Kidney (tissue), 13 donors: ENCODE measurements at regions not wholly inside any gene's neighbourhood (a gene's known extent, or its start where the extent isn't known, plus 50 kb on each side); places are given as distances from the start of the nearest gene placed in this dataset.

Experiments
- DNase-seq, 5 donors: peaks; one replicate each; pipeline ENCODE4 v3.0.0-alpha.2; 2013 to 2020
- FAIRE-seq: peaks from 2 replicates; lab custom pipeline; 2012; peaks lifted over from hg19 to GRCh38; lab: Jason Lieb, UNC
- H3K27ac ChIP-seq, 2 donors: one replicate each; pipeline ENCODE4 v1.7.0; 2013; ENCODE audit warnings: low read depth in 2 of 2, low read length in 2 of 2, inconsistent platforms in 1 of 2
- H3K27me3 ChIP-seq: one replicate; pipeline ENCODE4 v1.7.1; 2013; ENCODE audit warnings: low read length, inconsistent platforms; ENCODE audit not compliant: control insufficient read depth, insufficient read depth
- H3K36me3 ChIP-seq, 3 donors: one replicate each; pipeline versions ENCODE4 v1.7.0 to v1.7.1; 2013; ENCODE audit warnings: low read length in 3 of 3, control low read depth in 1 of 3, inconsistent platforms in 1 of 3; ENCODE audit not compliant: insufficient read depth in 3 of 3, control insufficient read depth in 2 of 3
- H3K4me1 ChIP-seq, 3 donors: one replicate each; pipeline versions ENCODE4 v1.7.0 to v1.7.1; 2013; ENCODE audit warnings: low read length in 3 of 3, inconsistent platforms in 1 of 3, low read depth in 1 of 3; ENCODE audit not compliant: control insufficient read depth in 2 of 3, insufficient read depth in 2 of 3
- H3K4me3 ChIP-seq, 3 donors: one replicate each; pipeline versions ENCODE4 v1.7.0 to v1.8.1; 2013; ENCODE audit warnings: low read length in 3 of 3, control low read depth in 1 of 3, inconsistent platforms in 1 of 3
- H3K9ac ChIP-seq, 3 donors: one replicate each; pipeline versions ENCODE4 v1.7.0 to v1.7.1; 2013; ENCODE audit warnings: low read length in 3 of 3, control low read depth in 1 of 3, inconsistent platforms in 1 of 3
- H3K9me3 ChIP-seq, 3 donors: one replicate each; pipeline versions ENCODE4 v1.7.0 to v1.7.1; 2013; ENCODE audit warnings: low read length in 3 of 3, control low read depth in 1 of 3, inconsistent platforms in 1 of 3; ENCODE audit not compliant: control insufficient read depth in 2 of 3, insufficient read depth in 1 of 3
- CTCF ChIP-seq: IDR thresholded peaks from 3 replicates; pipeline ENCODE4 v1.5.1; 2012; ENCODE audit warnings: mild to moderate bottlenecking, moderate library complexity, borderline replicate concordance; ENCODE audit not compliant: insufficient read depth; ENCODE audit errors: extremely low read depth
- intact Hi-C: fragments of 100-400 bp; cut with DNase I; formaldehyde crosslinking; loops from one replicate; pipeline ENCODE4 v1.11.1; 2022
- donor health status: control.
- donor health status: control.
- donor health status: control.
- donor health status: control.
- donor health status: control.
- donor health status: DM: yes; HTN: yes; CAD: no.
- donor health status: Normal renal cell carcinoma (clear cell type).

DNA sequence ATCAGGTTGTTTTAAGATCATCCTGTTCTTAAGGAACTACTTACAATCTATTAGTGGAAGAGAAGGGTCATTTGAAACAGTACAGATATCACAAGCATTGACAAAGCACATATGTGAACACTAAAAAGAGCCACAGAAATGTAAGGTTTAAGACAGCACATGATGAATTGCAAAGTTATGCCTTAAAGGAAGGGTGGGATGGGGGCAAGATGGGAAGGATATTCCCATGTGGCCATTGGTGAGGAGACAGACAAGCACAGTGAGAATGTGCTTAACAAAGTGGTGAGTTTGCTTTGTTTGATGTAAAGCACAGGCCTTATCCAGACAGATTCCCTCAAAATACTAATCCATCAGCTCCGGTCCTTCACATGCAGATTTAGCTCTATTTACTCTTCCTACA lies 151.6 kb upstream of the IVNS1ABP start:
- H3K4me1 ChIP-seq: peaks cover 0 to 4% (median 0%) of the 10 kb centered on the region in 3 donors
- no peaks in the 10 kb centered on the region for H3K36me3 ChIP-seq
- no peak for TF ChIP-seq CTCF
- H3K9me3 ChIP-seq: no peaks in the 10 kb centered on the region
- FAIRE-seq (no peak), DNase-seq (no peak)
- no peak overlapping the region for H3K27ac ChIP-seq
- intact Hi-C loops: no loop called here
- no peak overlapping the region for H3K9ac ChIP-seq
- no peaks in the 10 kb centered on the region for H3K27me3 ChIP-seq
- H3K4me3 ChIP-seq: no peak overlapping the region

DNA sequence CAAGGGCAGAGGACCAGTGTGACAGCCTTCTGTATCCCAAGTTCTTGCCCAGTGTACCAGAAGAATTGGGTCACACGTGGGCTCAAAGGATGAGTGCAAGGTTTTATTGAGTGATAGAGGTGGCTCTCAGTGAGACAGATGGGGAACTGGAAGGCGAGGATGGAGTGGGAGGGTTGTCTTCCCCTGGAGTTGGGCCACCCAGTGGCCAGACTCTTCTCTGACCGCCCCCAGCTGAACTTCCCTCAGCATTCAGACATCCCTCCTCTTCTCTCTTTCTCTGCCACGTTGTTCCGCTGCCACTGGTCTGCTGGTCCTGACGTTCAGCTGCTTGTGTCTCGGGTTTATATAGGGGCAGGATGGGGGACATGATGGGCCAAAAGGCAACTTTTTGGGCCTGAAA lies 150.1 kb upstream of the IVNS1ABP start:
- Histone ChIP-seq H3K9me3 (no peaks in the 10 kb centered on the region), H3K27me3 (no peaks in the 10 kb centered on the region), H3K9ac (no peak overlapping the region), H3K4me1 (peaks cover 0 to 13% (median 0%) of the 10 kb centered on the region in 3 donors), H3K27ac (no peak overlapping the region), H3K4me3 (no peak overlapping the region), H3K36me3 (no peaks in the 10 kb centered on the region)
- intact Hi-C loops: no loop called here
- DNase-seq (no peak), FAIRE-seq (no peak)
- no peak for TF ChIP-seq CTCF

DNA sequence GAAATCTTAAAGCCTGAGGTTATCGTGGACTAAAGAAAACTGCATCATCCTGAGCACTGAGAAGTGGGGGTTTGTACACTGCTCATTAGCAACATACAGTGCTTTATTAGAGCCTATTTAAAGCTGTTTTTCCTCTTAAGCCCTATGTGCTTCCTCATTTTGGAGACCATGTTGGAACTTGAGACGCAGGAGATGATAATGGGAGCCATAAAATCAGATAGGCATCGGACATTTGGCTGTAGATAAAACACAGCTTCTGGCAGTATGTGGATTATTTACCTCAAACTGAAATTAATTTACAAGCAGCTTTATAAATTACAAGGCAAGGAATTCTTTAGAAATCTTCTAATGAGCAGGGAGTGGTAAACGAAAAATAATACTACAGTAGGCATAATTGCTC lies 147.7 kb upstream of the IVNS1ABP start:
- DNase-seq: peak in 1 of 5 donors; percentile 35
- Histone ChIP-seq H3K36me3 (no peaks in the 10 kb centered on the region), H3K9me3 (no peaks in the 10 kb centered on the region), H3K4me3 (no peak overlapping the region), H3K27me3 (no peaks in the 10 kb centered on the region), H3K27ac (no peak overlapping the region), H3K4me1 (peaks cover 0 to 13% (median 0%) of the 10 kb centered on the region in 3 donors), H3K9ac (no peak overlapping the region)
- intact Hi-C loops: no loop called here
- no peak for TF ChIP-seq CTCF
- FAIRE-seq: no peak

DNA sequence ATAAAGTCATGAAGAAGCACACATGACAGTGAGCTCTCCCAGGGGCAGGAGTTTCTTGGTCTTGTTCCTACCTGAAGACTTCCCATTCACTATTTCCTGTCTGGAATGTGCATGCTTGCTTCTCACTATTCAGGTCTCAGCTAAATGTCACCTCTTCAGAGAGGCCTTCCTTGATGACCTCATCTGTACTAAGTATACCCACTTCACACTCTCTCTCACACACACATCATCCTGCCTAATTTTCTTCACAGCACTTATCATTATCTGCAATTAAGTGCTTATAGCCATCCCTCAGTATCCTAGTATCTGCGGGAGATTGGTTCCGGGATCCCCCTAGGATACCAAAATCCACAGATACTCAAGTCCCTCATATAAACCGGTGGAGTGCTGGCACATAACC lies 146.4 kb upstream of the IVNS1ABP start:
- no peak for TF ChIP-seq CTCF

More for the DNA sequence above, 146.4 kb upstream of the IVNS1ABP start:
- Histone ChIP-seq H3K4me1 (peaks cover 0 to 14% (median 0%) of the 10 kb centered on the region in 3 donors), H3K27me3 (no peaks in the 10 kb centered on the region), H3K4me3 (no peak overlapping the region), H3K27ac (peak overlapping the region in 1 of 2 donors; percentile 16), H3K36me3 (no peaks in the 10 kb centered on the region), H3K9me3 (no peaks in the 10 kb centered on the region), H3K9ac (peak overlapping the region in 1 of 3 donors; percentile 22)
- DNase-seq: no peak
- intact Hi-C loops: no loop called here
- no peak for FAIRE-seq
